Bronchial epithelial cell (primary cell): ENCODE measurements at regions not wholly inside any gene's neighbourhood (a gene's known extent, or its start where the extent isn't known, plus 50 kb on each side); places are given as distances from the start of the nearest gene placed in this dataset.

Experiments
- DNase-seq: peaks from one replicate; pipeline ENCODE4 v3.0.0-alpha.2; 2010; ENCODE audit warnings: low read depth
- FAIRE-seq: peaks from 2 replicates; lab custom pipeline; 2011; peaks lifted over from hg19 to GRCh38; lab: Jason Lieb, UNC
- H3K27me3 ChIP-seq: 2 replicates; pipeline ENCODE4 v1.5.1; 2011; ENCODE audit warnings: low read length; ENCODE audit not compliant: control insufficient read depth, insufficient read depth
- H3K36me3 ChIP-seq: 2 replicates; pipeline ENCODE4 v1.5.1; 2011; ENCODE audit warnings: low read length; ENCODE audit not compliant: control insufficient read depth, insufficient read depth
- H3K4me3 ChIP-seq: 2 replicates; pipeline ENCODE4 v1.5.1; 2011; ENCODE audit warnings: mild to moderate bottlenecking, low read depth, low read length, control low read depth
- TF ChIP-seq, protein P1 (sequence below): IDR thresholded peaks from 2 replicates; pipeline ENCODE4 v1.5.1; 2011; ENCODE audit warnings: mild to moderate bottlenecking, moderate library complexity, low read length, control low read depth, inconsistent platforms; ENCODE audit not compliant: insufficient read depth, severe bottlenecking

DNA sequence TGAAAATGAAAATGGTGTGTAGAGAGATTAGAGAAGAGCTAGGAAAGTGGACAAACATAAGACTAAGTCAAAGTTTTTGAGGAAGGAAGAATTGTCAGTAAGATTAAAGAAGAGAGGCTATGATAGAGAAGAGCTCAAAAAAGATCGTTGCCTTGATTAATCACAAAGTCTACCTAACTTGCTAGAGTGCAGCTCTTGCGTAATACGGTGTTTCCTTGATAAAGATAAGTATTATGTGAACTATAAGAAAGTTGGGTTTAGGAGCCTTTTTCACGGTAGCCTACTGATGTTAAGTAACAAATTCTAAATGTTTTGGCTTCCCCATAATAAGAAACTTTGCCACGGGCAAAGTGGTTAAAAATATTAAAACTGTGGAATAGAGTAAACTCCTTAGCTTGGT is 226.4 kb upstream of the NRXN1 start:
- TF ChIP-seq, protein P1, sequence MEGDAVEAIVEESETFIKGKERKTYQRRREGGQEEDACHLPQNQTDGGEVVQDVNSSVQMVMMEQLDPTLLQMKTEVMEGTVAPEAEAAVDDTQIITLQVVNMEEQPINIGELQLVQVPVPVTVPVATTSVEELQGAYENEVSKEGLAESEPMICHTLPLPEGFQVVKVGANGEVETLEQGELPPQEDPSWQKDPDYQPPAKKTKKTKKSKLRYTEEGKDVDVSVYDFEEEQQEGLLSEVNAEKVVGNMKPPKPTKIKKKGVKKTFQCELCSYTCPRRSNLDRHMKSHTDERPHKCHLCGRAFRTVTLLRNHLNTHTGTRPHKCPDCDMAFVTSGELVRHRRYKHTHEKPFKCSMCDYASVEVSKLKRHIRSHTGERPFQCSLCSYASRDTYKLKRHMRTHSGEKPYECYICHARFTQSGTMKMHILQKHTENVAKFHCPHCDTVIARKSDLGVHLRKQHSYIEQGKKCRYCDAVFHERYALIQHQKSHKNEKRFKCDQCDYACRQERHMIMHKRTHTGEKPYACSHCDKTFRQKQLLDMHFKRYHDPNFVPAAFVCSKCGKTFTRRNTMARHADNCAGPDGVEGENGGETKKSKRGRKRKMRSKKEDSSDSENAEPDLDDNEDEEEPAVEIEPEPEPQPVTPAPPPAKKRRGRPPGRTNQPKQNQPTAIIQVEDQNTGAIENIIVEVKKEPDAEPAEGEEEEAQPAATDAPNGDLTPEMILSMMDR: no peak
- no peak for FAIRE-seq
- H3K4me3 ChIP-seq: no peak overlapping the region
- no peaks in the 10 kb centered on the region for H3K27me3 ChIP-seq
- DNase-seq: peak; percentile 4
- H3K36me3 ChIP-seq: no peaks in the 10 kb centered on the region

DNA sequence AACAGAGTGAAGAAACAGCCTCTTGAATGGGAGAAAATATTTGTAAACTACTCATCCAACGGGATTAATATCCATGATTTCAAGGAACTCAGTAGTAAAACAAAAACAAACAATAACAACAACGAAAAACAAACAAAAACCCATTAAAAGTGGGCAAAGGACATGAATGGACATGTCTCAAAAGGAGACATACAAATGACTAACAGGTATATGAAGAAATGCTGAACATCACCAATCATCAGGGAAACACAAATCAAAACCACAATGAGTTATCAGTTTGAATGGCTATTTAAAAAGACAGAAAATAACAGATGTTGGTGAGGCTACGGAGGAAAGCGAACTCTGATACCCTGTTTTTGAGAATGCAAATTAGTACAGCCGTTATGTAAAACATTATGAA is 224.8 kb upstream of the NRXN1 start:
- FAIRE-seq (no peak), DNase-seq (peak; percentile 72)
- TF ChIP-seq, protein P1: no peak
- Histone ChIP-seq H3K27me3 (no peaks in the 10 kb centered on the region), H3K36me3 (no peaks in the 10 kb centered on the region), H3K4me3 (no peak overlapping the region)

DNA sequence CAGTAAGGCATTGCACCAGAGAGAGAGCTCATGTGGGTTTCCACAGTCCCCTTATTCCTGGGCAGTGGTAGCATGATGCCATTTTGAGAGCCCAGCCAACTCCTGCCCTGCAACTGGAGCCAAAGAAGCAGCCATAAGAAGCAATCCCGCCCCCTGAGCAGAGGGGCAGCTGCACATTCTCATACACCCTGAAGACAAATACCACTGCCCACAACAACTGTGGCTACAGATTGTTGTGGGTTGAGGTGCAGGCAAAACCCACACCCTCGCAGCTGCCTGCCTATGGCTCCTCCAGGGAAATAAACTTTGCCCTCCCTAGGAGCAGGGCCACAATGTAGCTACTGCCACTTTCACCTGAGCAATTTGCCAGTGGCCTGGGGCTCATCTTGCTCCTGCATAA is 219.4 kb upstream of the NRXN1 start:
- DNase-seq (no peak), FAIRE-seq (no peak)
- TF ChIP-seq, protein P1: no peak
- Histone ChIP-seq H3K36me3 (no peaks in the 10 kb centered on the region), H3K27me3 (no peaks in the 10 kb centered on the region), H3K4me3 (no peak overlapping the region)

DNA sequence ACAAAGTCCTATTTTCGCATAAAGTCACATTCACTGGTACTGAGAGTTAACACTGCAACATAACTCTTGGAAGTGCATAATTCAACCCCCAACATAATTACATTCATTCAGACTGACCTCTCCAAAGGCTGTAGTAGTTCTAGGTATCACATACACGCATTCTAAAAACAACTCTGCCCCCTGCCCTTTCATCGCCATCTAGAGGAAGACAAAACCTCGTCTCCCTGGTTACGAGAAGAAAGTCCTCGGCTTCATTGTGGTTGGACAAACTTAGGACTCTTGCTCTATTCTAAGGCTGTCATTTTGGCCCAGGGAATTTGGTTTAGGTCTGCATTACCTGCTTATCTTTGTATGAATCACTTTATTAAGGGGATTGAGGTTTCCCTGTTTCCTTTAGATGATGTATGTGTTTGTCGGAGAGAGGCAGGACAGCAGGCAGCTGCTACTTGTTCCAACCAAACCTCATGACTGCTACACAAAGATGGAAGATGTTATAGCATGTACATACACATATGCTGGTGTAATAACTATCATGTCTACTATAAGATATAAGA is 215.4 kb upstream of the NRXN1 start:
- H3K36me3 ChIP-seq: no peaks in the 10 kb centered on the region
- H3K27me3 ChIP-seq: no peaks in the 10 kb centered on the region
- no peak for DNase-seq
- TF ChIP-seq, protein P1: no peak
- no peak overlapping the region for H3K4me3 ChIP-seq
- FAIRE-seq: no peak

DNA sequence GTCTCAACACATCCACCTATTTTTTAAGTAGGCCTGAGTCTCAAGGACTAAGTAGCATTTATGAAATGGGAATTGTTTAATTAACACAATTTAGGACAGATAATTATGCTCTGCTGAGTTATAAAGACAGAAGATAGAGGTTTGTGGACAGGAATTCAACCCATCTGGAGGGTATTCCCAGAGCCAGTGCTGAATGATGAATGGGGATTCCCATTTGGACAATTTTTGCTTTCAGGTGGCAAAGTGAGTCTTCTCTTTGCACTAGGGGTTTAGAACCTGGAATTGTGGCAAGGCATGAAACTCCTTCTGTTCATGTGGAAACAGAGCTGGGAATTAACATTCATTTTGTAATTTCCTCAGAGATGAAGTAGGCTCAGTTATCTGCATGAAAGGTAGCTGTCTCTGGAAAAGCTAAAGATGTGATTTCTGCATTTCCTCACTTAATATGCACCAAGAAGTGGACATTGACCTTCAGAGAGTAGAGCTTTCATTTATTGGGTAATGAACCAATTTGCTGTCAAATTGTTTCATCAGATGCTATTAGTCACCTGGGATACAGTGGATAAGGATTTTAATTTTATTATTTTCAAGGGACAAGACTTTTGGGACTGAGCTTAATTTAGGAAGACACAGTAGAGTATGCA is 212.1 kb upstream of the NRXN1 start:
- no peak for FAIRE-seq
- DNase-seq: no peak
- Histone ChIP-seq H3K27me3 (no peaks in the 10 kb centered on the region), H3K36me3 (no peaks in the 10 kb centered on the region), H3K4me3 (no peak overlapping the region)
- TF ChIP-seq, protein P1: no peak

DNA sequence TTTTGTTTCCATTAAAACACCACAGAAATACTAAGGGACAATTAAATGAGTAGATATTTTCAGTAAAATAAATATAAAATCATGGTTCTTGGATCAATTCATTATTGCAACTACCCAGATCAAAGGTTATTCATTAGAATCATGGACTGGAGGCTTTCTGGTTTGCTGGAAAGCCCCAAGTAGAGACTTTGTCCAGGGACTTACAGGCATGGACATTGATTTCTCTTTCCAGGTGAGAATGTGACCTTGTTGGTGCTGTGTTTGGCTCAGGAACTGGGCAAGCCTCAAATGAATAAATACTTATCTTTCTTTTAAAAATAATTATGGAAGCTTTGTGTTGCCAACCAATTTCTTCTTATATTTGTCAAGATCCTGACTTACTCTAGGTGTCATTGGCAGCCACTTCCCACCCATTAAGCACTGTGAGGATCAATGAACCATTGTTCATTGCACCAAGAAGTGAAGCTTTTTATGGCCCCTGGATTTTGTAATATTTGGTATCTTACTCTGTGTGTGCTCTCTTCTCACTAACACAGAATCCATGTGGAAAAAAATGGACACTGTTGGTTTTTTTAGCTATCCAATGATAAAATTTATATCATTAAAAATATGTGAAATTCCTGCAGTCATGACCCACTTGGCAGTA is 205.8 kb upstream of the NRXN1 start:
- Histone ChIP-seq H3K4me3 (no peak overlapping the region), H3K27me3 (no peaks in the 10 kb centered on the region), H3K36me3 (no peaks in the 10 kb centered on the region)
- FAIRE-seq: no peak
- TF ChIP-seq, protein P1: no peak
- no peak for DNase-seq
